Loucy (cell line): ENCODE measurements at regions not wholly inside any gene's neighbourhood (a gene's known extent, or its start where the extent isn't known, plus 50 kb on each side); places are given as distances from the start of the nearest gene placed in this dataset.

Experiments
- H2AFZ ChIP-seq: fragments of 200-600 bp; sonication (generic); 2 replicates; pipeline ENCODE4 v1.6.0; 2016; ENCODE audit warnings: antibody characterized with exemption, mild to moderate bottlenecking, low read length, moderate library complexity
- H3F3A ChIP-seq: fragments of 200-600 bp; 2 replicates; pipeline ENCODE4 v1.6.0; 2016; ENCODE audit warnings: antibody characterized with exemption, low read depth, mild to moderate bottlenecking
- H3K27me3 ChIP-seq: fragments of 200-600 bp; sonication (generic); 2 replicates; pipeline ENCODE4 v1.6.1; 2014; ENCODE audit warnings: low read length, mild to moderate bottlenecking; ENCODE audit not compliant: insufficient read depth, poor library complexity, severe bottlenecking
- H3K36me3 ChIP-seq: fragments of 200-600 bp; sonication (generic); 2 replicates; pipeline ENCODE4 v1.6.1; 2016; ENCODE audit warnings: low read length; ENCODE audit not compliant: insufficient read depth
- H3K4me1 ChIP-seq: fragments of 200-600 bp; sonication (generic); 2 replicates; pipeline ENCODE4 v1.5.1; 2014; ENCODE audit warnings: low read length, mild to moderate bottlenecking; ENCODE audit not compliant: insufficient read depth, poor library complexity, severe bottlenecking
- H3K4me2 ChIP-seq: fragments of 200-600 bp; sonication (generic); 2 replicates; pipeline ENCODE4 v1.6.0; 2014; ENCODE audit warnings: antibody characterized with exemption, low read length, low read depth, mild to moderate bottlenecking; ENCODE audit not compliant: poor library complexity, severe bottlenecking
- H3K4me3 ChIP-seq: fragments of 200-600 bp; sonication (generic); 2 replicates; pipeline ENCODE4 v1.5.1; 2014; ENCODE audit warnings: low read length, mild to moderate bottlenecking, mixed read lengths; ENCODE audit not compliant: poor library complexity, severe bottlenecking
- H3K79me2 ChIP-seq: fragments of 200-600 bp; sonication (generic); 2 replicates; pipeline ENCODE4 v1.6.1; 2014; ENCODE audit warnings: low read length; ENCODE audit not compliant: insufficient read depth
- H3K9ac ChIP-seq: fragments of 200-600 bp; sonication (generic); 2 replicates; pipeline ENCODE4 v1.6.0; 2014; ENCODE audit warnings: mild to moderate bottlenecking, low read depth, low read length, moderate library complexity; ENCODE audit not compliant: poor library complexity, severe bottlenecking
- H3K9me2 ChIP-seq: fragments of 200-600 bp; sonication (generic); replicated peaks from 2 replicates; pipeline ENCODE4 v1.6.1; 2016; ENCODE audit warnings: low read depth, low read length, mixed read lengths
- H3K9me3 ChIP-seq: fragments of 200-600 bp; sonication (generic); 2 replicates; pipeline ENCODE4 v1.6.1; 2014; ENCODE audit warnings: mild to moderate bottlenecking, antibody characterized with exemption, low read length, low read depth; ENCODE audit not compliant: insufficient read depth
- H4K20me1 ChIP-seq: fragments of 200-600 bp; sonication (generic); 2 replicates; pipeline ENCODE4 v1.6.0; 2014; ENCODE audit warnings: antibody characterized with exemption, low read length, mild to moderate bottlenecking; ENCODE audit not compliant: insufficient read depth, poor library complexity, severe bottlenecking
- EZH2phosphoT487 ChIP-seq: fragments of 200-600 bp; IDR thresholded peaks from 2 replicates; pipeline ENCODE4 v1.6.1; 2018; ENCODE audit warnings: antibody characterized with exemption, mild to moderate bottlenecking, moderate library complexity, borderline replicate concordance
- TF ChIP-seq, protein P1 (sequence below): fragments of 200-600 bp; sonication (generic); conservative IDR thresholded peaks from 2 replicates; pipeline ENCODE4 v1.5.1; 2014; ENCODE audit warnings: mild to moderate bottlenecking, antibody characterized with exemption, low read length

DNA sequence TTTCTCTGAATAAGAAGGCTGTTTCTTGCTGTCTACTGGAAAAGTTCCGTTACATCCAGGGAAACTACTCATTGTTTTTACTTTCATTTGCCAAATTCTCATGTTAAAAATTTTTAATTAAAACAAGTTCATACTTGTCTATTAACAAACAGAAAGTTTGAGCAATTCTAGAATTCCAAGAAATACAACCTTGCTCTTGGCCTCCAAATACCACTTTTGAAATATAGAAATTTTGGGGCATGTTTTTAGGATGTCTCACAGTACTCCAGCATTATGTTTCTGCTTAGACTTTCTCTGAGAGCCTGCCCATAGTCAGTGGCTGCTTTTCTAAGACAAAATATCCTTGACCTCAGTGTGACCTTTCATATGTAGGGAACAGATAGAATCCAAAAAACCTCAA is 228.7 kb upstream of the RND3 start:
- TF ChIP-seq EZH2phosphoT487, result no peak
- TF ChIP-seq, protein P1, sequence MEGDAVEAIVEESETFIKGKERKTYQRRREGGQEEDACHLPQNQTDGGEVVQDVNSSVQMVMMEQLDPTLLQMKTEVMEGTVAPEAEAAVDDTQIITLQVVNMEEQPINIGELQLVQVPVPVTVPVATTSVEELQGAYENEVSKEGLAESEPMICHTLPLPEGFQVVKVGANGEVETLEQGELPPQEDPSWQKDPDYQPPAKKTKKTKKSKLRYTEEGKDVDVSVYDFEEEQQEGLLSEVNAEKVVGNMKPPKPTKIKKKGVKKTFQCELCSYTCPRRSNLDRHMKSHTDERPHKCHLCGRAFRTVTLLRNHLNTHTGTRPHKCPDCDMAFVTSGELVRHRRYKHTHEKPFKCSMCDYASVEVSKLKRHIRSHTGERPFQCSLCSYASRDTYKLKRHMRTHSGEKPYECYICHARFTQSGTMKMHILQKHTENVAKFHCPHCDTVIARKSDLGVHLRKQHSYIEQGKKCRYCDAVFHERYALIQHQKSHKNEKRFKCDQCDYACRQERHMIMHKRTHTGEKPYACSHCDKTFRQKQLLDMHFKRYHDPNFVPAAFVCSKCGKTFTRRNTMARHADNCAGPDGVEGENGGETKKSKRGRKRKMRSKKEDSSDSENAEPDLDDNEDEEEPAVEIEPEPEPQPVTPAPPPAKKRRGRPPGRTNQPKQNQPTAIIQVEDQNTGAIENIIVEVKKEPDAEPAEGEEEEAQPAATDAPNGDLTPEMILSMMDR, result no peak
- H2AFZ ChIP-seq, result no peak overlapping the region
- H3K9me3 ChIP-seq, result no peaks in the 10 kb centered on the region
- H3K9me2 ChIP-seq, result no peaks in the 10 kb centered on the region
- H3K79me2 ChIP-seq, result no peaks in the 10 kb centered on the region
- no peak overlapping the region for H3K9ac ChIP-seq
- no peaks in the 10 kb centered on the region for H3F3A ChIP-seq
- no peaks in the 10 kb centered on the region for H3K27me3 ChIP-seq
- H3K4me3 ChIP-seq, result no peak overlapping the region
- H3K4me2 ChIP-seq, result no peak overlapping the region
- no peaks in the 10 kb centered on the region for H3K4me1 ChIP-seq
- H4K20me1 ChIP-seq, result no peaks in the 10 kb centered on the region
- no peaks in the 10 kb centered on the region for H3K36me3 ChIP-seq

DNA sequence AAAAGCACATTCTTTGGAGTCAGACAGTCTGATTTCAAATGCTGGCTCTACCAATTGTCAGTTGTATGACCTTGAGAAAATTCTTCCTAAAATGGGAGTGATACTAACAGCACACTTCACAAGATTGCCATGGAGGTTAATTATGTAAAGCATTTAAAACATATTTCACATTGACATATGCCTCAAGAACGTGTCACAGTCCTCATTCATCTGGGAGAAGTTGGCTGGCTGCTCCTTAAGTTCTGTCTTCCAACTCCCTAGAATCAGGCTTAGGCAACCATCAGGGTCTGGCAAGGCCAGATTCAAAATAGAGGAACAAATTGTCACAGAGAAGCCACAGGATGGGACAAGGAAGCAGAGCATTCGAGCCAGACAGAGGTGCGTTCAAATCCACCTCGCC is 228.0 kb upstream of the RND3 start:
- Histone ChIP-seq H3K9me2 (no peaks in the 10 kb centered on the region), H3K36me3 (no peaks in the 10 kb centered on the region), H3K4me2 (no peak overlapping the region), H2AFZ (no peak overlapping the region), H3K4me3 (no peak overlapping the region), H3K4me1 (no peaks in the 10 kb centered on the region), H3K9ac (no peak overlapping the region), H3K9me3 (no peaks in the 10 kb centered on the region), H3K27me3 (no peaks in the 10 kb centered on the region), H3K79me2 (no peaks in the 10 kb centered on the region), H4K20me1 (no peaks in the 10 kb centered on the region), H3F3A (no peaks in the 10 kb centered on the region)
- TF ChIP-seq, protein P1, result no peak
- TF ChIP-seq EZH2phosphoT487, result no peak

DNA sequence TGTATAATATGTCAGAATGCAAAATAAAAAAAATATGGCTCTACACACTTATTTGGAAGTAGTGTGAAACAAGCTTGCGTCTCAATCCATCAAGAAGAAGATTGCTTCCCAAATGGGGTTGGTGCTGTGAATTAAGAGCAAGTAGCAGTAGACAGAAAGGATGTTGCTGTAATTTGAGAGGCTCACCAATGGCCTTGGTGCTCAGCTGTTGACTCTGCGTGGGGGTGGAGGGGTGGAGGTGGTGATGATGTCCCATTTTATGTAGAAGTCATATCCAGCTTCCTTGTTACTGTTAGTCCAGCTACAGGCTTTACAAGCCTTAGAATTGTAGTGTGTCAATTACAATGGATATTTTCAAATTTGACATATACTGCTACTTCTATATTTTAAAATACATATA is 223.4 kb upstream of the RND3 start:
- no peaks in the 10 kb centered on the region for H4K20me1 ChIP-seq
- H3K4me1 ChIP-seq, result no peaks in the 10 kb centered on the region
- no peaks in the 10 kb centered on the region for H3K27me3 ChIP-seq
- TF ChIP-seq, protein P1, result no peak
- no peak for TF ChIP-seq EZH2phosphoT487
- H3F3A ChIP-seq, result no peaks in the 10 kb centered on the region
- no peak overlapping the region for H3K9ac ChIP-seq
- no peaks in the 10 kb centered on the region for H3K36me3 ChIP-seq
- H3K4me3 ChIP-seq, result no peak overlapping the region
- no peaks in the 10 kb centered on the region for H3K79me2 ChIP-seq
- H2AFZ ChIP-seq, result no peak overlapping the region
- no peaks in the 10 kb centered on the region for H3K9me2 ChIP-seq
- no peaks in the 10 kb centered on the region for H3K9me3 ChIP-seq
- H3K4me2 ChIP-seq, result no peak overlapping the region
